ENCODE measurements at regions not wholly inside any gene's neighbourhood (a gene's known extent, or its start where the extent isn't known, plus 50 kb on each side); places are given as distances from the start of the nearest gene placed in this dataset.

GRCh38 chr1:29490204-29490934, 254.0 kb downstream of the PTPRU start:
- ATAC-seq (ENCODE audit: low read depth) (no peak), DNase-seq (ENCODE audit: low spot score in 2 of 2) (no peak)
- H3K27ac Mint-ChIP-seq = no peak overlapping the region
- H3K9me3 Mint-ChIP-seq = peaks cover 4% of the 10 kb centered on the region
- H3K27me3 Mint-ChIP-seq = peaks cover 12% of the 10 kb centered on the region
- no peak overlapping the region for H3K4me3 Mint-ChIP-seq
- H3K4me1 Mint-ChIP-seq = no peaks in the 10 kb centered on the region
- H3K36me3 Mint-ChIP-seq = no peaks in the 10 kb centered on the region

- H3K9me3 Mint-ChIP-seq = no peaks in the 10 kb centered on the region
- peaks cover 15% of the 10 kb centered on the region for H3K27me3 Mint-ChIP-seq
- H3K4me1 Mint-ChIP-seq = no peaks in the 10 kb centered on the region
- no peaks in the 10 kb centered on the region for H3K36me3 Mint-ChIP-seq
- H3K4me3 Mint-ChIP-seq = no peak overlapping the region
- DNase-seq (ENCODE audit: low spot score in 2 of 2) (no peak), ATAC-seq (ENCODE audit: low read depth) (no peak)
- no peak overlapping the region for H3K27ac Mint-ChIP-seq
Observed at GRCh38 chr1:29489471-29489870, 253.1 kb downstream of the PTPRU start.

DNA sequence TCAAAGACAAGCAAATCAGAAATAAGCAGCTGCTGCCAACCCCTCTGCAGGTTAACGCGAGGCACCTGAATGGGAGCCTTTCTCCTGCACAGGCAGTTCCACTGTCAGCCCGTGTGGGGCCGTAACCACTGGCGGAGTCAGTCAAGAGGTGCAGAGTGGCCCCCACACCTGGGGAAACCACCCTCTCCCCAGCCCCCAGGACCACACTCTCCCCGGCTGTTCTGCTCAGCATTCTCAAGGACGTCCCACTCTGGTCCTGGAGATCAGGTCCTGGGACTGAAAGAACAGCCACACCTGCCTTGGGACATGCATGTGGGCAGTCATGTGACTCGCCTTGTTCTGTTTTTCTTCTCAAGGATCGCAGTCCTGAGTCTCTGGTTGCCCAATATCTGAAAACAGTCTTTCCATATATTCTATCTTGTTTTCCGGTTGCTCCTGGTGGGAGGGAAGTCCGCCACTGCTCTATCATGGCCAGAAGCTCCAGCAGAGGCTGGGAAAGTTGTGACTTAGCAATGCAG, 252.5 kb downstream of the PTPRU start:
- H3K27ac Mint-ChIP-seq = no peak overlapping the region
- H3K9me3 Mint-ChIP-seq = no peaks in the 10 kb centered on the region
- H3K36me3 Mint-ChIP-seq = no peaks in the 10 kb centered on the region
- no peak overlapping the region for H3K4me3 Mint-ChIP-seq
- DNase-seq (ENCODE audit: low spot score in 2 of 2) (no peak), ATAC-seq (ENCODE audit: low read depth) (no peak)
- no peaks in the 10 kb centered on the region for H3K4me1 Mint-ChIP-seq
- peaks cover 15% of the 10 kb centered on the region for H3K27me3 Mint-ChIP-seq

- Mint-ChIP-seq H3K27me3 (peaks cover 15% of the 10 kb centered on the region), H3K36me3 (no peaks in the 10 kb centered on the region), H3K4me3 (no peak overlapping the region), H3K4me1 (no peaks in the 10 kb centered on the region), H3K27ac (no peak overlapping the region), H3K9me3 (no peaks in the 10 kb centered on the region)
- no peak for ATAC-seq (ENCODE audit: low read depth)
- DNase-seq (ENCODE audit: low spot score in 2 of 2) = no peak
Observed at GRCh38 chr1:29488086-29488793, 251.9 kb downstream of the PTPRU start.

GRCh38 chr1:29487291-29487690, 251.0 kb downstream of the PTPRU start:
- H3K9me3 Mint-ChIP-seq = no peaks in the 10 kb centered on the region
- H3K27me3 Mint-ChIP-seq = peaks cover 16% of the 10 kb centered on the region
- no peaks in the 10 kb centered on the region for H3K36me3 Mint-ChIP-seq
- H3K4me3 Mint-ChIP-seq = no peak overlapping the region
- DNase-seq (ENCODE audit: low spot score in 2 of 2) (no peak), ATAC-seq (ENCODE audit: low read depth) (no peak)
- no peaks in the 10 kb centered on the region for H3K4me1 Mint-ChIP-seq
- no peak overlapping the region for H3K27ac Mint-ChIP-seq

DNA sequence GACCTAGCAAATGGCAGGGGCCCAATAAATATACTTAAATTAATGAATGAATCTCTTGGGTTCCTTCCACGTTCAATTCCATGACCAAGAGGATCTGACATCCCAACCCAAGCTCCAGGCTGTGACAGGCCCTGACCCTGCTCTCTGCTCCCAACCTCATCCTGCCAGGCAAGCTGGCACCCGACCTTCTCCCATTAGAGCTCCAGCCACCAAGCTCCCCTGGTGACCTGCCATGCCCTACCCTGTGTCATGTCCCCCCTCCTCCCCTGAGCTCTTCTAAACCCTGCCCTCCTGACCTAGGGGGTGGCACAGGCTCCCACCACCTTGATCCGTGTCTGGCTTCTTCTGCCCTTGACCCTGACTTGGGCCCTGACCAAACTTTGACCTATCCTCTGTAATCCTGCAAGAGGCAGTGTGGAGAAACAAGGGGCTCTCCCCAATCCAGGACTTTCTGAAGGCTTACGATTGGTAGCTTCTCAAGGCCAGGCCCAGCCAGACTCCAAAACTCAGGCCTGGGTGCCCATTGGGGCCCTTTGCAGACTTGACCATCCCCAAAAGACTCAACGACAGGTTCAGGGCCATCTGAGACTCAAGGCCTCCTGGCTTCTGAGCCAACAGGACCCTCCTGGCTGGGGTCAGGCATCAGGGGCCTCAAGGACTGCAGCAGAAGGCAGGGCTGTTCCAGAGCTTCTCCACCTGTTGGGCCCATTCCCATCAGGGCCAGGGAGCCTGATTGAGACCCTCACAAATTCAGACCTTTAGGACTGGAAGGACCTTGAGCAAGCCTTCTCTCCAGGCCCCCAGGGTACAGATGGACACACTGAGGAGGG, 249.0 kb downstream of the PTPRU start:
- H3K27me3 Mint-ChIP-seq = peaks cover 18% of the 10 kb centered on the region
- ATAC-seq (ENCODE audit: low read depth) (no peak), DNase-seq (ENCODE audit: low spot score in 2 of 2) (no peak)
- no peaks in the 10 kb centered on the region for H3K36me3 Mint-ChIP-seq
- H3K4me3 Mint-ChIP-seq = no peak overlapping the region
- H3K9me3 Mint-ChIP-seq = peaks cover 2% of the 10 kb centered on the region
- H3K4me1 Mint-ChIP-seq = no peaks in the 10 kb centered on the region
- no peak overlapping the region for H3K27ac Mint-ChIP-seq

DNA sequence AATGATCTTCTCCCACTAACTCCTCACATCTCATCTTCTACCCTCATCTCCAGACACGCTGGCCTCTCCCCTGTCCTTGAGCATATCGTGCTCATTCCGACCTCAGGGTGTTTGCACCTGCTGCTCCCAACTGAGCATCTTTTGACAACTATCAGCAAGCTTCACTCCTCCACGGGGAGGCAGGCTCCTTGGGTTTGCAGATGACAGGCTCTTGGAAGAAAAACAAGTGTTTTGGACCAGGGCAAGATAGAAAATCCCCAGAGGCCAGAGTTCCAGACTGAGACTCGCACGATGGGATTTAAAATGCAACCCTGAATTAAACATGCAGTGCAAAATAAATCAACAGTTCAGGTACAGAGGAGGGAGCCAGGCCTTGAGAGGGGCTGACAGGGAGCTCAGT, 246.7 kb downstream of the PTPRU start:
- no peak overlapping the region for H3K4me3 Mint-ChIP-seq

DNA sequence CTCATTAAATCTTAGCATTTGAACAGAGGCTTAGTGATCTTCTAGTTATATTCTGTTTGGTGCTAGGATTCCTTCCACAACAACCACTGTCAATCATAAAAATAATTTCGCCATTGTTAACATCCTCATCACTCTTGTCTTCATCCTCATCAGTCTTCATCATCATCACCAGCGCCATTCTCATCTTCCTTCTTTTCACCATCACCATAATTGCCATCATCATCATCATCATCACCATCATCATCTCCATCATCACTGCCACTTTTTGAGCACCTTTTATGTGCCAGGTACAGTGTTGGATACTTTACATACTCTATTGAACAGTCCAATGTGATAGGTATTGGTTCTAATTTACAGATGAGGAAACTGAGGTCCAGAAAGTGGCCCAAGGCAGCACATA, 245.7 kb downstream of the PTPRU start:
- Mint-ChIP-seq H3K4me3 (no peak overlapping the region), H3K27me3 (peaks cover 16% of the 10 kb centered on the region), H3K9me3 (peaks cover 3% of the 10 kb centered on the region)

More for the DNA sequence above, 246.7 kb downstream of the PTPRU start:
- peaks cover 3% of the 10 kb centered on the region for H3K9me3 Mint-ChIP-seq
- no peak for DNase-seq (ENCODE audit: low spot score in 2 of 2)
- H3K27ac Mint-ChIP-seq = no peak overlapping the region
- peaks cover 18% of the 10 kb centered on the region for H3K27me3 Mint-ChIP-seq
- H3K36me3 Mint-ChIP-seq = no peaks in the 10 kb centered on the region
- ATAC-seq (ENCODE audit: low read depth) = no peak
- no peaks in the 10 kb centered on the region for H3K4me1 Mint-ChIP-seq

DNA sequence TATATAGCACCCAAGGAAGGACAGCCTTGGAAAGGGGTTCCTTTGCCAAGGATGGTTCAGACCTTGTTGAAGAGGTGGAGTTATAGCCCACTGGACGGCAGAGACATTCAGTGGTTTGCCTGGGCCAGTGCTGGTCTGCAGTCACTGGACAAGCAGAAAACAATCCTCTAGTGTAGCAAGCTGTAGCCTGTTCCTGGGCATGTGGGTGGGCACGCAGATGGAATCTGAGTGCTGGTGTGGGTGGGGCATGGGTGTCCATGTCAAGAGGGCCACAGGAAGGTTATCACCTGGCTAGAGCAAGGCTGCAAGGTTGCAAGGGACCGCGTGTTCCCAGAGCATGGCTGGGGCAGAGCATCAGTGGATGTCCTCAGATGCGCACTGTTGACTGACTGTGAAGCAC, 244.7 kb downstream of the PTPRU start:
- ATAC-seq (ENCODE audit: low read depth) (no peak), DNase-seq (ENCODE audit: low spot score in 2 of 2) (no peak)
- Mint-ChIP-seq H3K4me1 (no peaks in the 10 kb centered on the region), H3K36me3 (no peaks in the 10 kb centered on the region), H3K4me3 (no peak overlapping the region), H3K9me3 (peaks cover 3% of the 10 kb centered on the region), H3K27me3 (peaks cover 14% of the 10 kb centered on the region), H3K27ac (no peak overlapping the region)

More for the DNA sequence above, 245.7 kb downstream of the PTPRU start:
- H3K36me3 Mint-ChIP-seq = no peaks in the 10 kb centered on the region
- H3K4me1 Mint-ChIP-seq = no peaks in the 10 kb centered on the region
- ATAC-seq (ENCODE audit: low read depth) (no peak), DNase-seq (ENCODE audit: low spot score in 2 of 2) (no peak)
- no peak overlapping the region for H3K27ac Mint-ChIP-seq

DNA sequence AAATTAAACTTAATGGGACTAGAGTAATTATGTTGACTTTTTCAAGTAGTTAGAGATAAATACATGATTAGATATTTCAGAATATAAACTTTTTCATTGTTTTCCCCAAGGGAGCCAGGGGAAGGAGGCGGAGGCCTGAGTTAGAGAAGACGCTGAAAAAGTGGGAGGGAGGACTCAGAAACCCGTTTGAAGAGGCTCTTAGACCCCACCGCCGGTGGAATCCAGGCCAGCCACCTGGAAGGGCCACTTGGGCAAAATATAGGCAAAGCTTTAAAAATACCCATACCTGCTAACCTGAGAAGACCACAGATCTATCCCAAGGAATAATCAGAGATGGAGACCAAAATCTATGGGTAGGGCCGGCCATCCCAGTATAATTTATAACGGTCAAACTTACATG, 242.6 kb downstream of the PTPRU start:
- no peak overlapping the region for H3K27ac Mint-ChIP-seq
- ATAC-seq (ENCODE audit: low read depth) = no peak
- H3K4me1 Mint-ChIP-seq = no peaks in the 10 kb centered on the region
- DNase-seq (ENCODE audit: low spot score in 2 of 2) = no peak
- peaks cover 3% of the 10 kb centered on the region for H3K9me3 Mint-ChIP-seq
- H3K4me3 Mint-ChIP-seq = no peak overlapping the region
- H3K27me3 Mint-ChIP-seq = peaks cover 20% of the 10 kb centered on the region
- no peaks in the 10 kb centered on the region for H3K36me3 Mint-ChIP-seq

DNA sequence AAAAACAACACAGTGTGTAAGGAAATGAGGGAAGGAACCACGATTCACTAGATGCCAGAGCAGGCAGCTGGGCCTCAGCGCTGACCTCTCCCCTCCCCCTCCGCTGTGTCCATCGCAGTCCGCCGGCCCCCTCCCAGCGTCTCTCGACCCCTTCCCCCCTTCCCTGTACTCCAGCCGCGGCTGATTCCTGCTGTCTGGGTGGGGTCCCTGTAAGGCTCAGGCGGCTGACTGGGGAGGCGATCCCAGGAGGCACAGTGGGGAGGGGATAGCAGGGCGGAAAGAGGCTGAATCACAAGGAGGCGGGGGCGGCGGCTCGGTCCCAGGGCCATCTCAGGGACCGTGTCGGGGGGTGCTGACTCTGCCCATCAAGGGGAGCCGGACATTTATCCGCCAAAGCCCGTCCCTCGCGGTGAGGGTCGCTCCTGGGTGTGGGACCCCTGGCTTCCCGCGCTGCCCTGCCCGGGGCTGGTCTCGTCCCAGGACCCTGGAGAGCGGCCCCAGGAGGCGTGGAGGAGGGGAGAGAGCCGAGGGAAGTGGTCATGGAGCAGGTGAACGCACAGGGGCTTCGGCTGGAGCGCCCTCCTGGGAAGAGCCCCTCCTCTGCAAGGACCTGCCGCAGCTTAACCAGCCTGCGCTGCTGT, 241.9 kb downstream of the PTPRU start:
- H3K4me1 Mint-ChIP-seq = no peaks in the 10 kb centered on the region
- H3K36me3 Mint-ChIP-seq = no peaks in the 10 kb centered on the region
- no peak for DNase-seq (ENCODE audit: low spot score in 2 of 2)
- no peak overlapping the region for H3K27ac Mint-ChIP-seq
- peaks cover 23% of the 10 kb centered on the region for H3K27me3 Mint-ChIP-seq
- H3K9me3 Mint-ChIP-seq = peaks cover 3% of the 10 kb centered on the region
- no peak for ATAC-seq (ENCODE audit: low read depth)
- H3K4me3 Mint-ChIP-seq = no peak overlapping the region

- Mint-ChIP-seq H3K4me1 (no peaks in the 10 kb centered on the region), H3K36me3 (no peaks in the 10 kb centered on the region), H3K27ac (no peak overlapping the region), H3K4me3 (no peak overlapping the region), H3K9me3 (peaks cover 1% of the 10 kb centered on the region), H3K27me3 (peaks cover 24% of the 10 kb centered on the region)
- no peak for DNase-seq (ENCODE audit: low spot score in 2 of 2)
- ATAC-seq (ENCODE audit: low read depth) = no peak
Observed at GRCh38 chr1:29475326-29475725, 239.0 kb downstream of the PTPRU start.

GRCh38 chr1:29474274-29475244, 238.2 kb downstream of the PTPRU start:
- no peak for ATAC-seq (ENCODE audit: low read depth)
- Mint-ChIP-seq H3K9me3 (peaks cover 1% of the 10 kb centered on the region), H3K27ac (no peak overlapping the region), H3K36me3 (no peaks in the 10 kb centered on the region), H3K4me1 (no peaks in the 10 kb centered on the region), H3K4me3 (no peak overlapping the region), H3K27me3 (peaks cover 24% of the 10 kb centered on the region)
- no peak for DNase-seq (ENCODE audit: low spot score in 2 of 2)

Measured in memory B cell (primary cell).